ENCODE measurements at regions not wholly inside any gene's neighbourhood (a gene's known extent, or its start where the extent isn't known, plus 50 kb on each side); places are given as distances from the start of the nearest gene placed in this dataset.
A peak's percentile ranks its signal among the peaks of the same experiment; 100 is the strongest.

DNA sequence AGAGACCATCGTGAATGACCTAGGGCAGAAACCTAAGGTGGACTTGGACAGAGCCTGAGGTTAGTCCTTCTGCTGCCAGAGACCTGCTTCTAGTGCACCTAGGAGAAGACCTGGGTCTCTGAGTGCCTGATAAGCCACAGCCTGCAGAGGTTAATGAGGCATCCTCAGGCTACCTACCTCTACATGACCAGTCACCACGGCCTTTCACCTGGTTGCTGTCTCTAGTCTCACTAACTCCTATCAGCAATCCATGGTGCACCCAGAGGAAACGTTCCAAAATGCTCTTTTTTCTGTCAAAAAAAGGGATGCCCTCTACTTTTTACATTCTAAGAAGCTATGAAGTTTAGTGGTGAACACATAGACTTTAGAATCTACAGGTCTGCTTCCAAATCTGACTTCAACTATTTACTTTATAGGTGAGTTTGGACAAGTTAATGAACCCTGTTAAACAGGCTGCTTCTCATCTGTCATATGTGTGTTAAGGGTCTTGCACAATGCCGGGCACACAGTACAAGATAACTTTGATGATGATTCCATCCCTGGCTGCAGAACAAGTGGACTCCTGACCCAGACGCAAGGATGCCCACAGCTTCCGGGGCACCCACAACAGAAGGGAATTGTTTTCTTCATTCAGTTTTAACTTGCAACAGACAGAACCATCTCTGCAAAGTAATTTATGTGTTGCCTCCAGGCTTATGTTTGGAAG, 469.9 kb upstream of the CDH5 start:
- no peak for DNase-seq (ENCODE audit: low spot score)

DNA sequence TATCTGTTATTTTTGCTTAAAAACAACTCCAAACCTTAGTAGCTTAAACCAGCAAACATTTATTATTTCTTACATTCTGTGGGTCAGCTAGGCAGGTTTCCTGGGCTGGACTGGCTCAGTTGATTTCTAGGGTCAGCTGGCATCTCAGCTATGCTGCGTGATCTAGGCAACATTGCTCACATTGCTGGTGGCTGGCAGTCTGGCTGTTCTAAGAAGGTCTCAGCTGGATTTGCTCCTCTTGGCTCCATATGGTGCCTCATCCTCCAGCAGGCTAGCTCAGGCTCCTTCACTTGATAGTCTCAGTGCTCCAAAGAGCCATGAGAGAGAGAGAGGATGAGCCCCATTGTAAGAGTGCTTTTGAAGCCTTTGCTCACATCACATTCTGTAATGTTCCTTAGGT, 470.6 kb upstream of the CDH5 start:
- no peak for DNase-seq (ENCODE audit: low spot score)

DNA sequence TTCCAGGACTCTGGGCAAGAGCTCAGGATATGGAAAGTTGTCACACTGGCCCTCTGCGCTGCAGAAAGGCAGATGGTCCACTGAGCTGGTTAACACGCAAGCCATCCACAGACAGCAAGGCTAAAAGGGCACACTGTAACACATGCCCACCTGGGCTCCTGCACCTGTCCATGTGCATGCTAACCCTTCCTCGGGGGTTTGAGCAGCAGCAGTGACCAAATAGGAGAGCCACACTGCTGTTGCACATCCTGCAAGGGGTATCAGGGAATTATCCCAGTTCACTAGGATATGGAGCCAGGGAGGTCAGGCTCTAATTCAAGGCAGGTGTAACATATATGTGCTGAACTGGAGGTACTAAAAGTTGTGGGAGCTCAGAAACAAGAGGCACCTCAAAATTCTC, 471.0 kb upstream of the CDH5 start:
- no peak for DNase-seq (ENCODE audit: low spot score)

DNA sequence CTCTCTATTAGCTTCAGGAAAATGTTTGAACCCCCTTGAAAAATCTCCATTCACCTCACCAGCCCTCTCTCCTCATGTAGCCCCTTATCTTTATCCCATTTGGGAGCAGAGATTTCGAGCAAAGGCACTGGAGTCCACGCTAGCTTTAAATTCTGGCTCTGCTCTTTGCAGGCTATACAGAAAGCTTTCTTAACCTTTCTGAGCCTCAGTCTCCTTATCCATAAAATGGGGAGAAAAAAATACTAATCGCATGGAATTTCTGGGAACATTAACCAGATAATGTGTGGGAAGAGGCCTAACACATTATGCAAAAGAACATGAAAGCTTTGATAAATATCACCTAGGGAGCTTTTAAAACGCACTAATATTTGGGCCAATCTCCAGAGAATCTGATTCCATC, 476.3 kb upstream of the CDH5 start:
- no peak for DNase-seq (ENCODE audit: low spot score)

DNA sequence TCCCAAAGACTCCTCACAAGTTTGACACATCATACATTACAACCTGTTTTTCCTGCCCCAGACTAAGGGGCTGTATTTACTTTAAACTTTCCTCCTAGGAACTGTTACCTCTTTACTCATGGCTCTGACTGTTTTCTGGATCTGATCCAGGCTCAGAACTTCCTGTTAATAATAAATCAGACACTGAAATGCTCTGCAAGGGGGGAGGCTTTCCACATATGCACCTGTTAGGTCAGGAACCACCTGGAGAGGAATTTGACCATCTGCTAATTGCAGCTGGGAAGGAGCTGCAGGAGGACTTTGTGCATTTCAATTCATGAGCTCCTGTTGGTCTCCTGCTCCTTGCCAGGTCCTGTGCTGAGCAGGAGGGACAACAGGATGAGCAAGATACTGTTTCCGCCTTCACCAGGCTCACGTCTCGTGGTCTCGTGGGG, 476.9 kb upstream of the CDH5 start:
- peak; percentile 11 for DNase-seq (ENCODE audit: low spot score)

DNA sequence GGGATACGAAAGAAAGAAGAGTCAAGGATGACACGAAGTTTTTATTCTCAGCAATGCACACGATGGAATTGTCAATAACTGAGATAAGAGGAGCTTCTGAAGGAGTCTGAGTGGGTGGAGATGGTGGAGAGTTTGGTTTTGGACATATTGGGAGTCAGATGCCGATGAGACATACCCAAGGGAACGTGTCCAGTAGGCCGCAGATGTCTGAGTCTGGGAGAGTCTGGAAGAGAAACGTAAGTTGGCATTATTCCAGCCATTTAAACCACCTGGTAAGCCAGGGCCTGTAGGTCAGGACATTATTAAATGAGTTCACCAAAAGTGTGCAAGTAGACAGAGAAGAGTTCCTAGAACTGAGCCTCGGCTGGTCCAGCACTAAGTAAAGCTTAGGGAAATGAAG, 478.3 kb upstream of the CDH5 start:
- DNase-seq (ENCODE audit: low spot score), result no peak

DNA sequence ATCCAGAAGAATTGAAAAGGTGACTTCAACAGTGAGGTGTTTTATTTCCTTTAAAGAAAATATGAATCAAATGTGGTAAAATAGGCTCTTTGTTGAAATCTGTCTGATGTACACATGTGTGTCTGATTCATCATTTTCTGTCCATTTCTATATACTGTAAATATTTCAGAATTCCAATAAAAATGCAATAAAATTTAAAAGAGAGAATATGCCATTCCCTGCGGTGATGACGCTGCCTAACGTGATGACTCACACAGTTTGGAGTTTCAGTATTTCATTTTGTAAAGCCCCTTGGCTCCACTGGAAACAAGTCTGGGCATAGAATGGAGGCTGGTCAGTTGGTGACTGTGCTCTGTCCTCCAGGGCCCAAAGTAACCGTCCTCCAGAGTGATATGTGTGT, 482.5 kb upstream of the CDH5 start:
- no peak for DNase-seq (ENCODE audit: low spot score)

DNA sequence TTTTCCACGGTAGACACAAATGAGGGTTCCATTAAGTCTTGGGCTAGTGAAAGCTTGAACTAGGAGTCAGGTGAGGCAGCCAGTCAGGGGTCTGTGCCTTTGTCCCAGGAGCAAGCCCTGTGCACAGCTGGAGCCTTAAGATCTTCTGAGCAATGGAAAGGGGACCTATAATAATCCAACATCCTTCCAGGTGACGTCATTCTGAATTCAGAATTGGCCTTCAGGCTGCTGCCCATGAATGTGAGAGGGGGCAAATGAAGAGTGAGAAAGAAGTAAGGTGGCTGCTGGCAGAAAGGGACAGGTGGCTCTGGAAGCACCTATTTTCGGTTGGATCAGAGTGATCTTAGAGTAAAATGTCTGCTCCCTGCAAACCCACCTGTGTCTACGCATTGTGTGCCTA, 488.1 kb upstream of the CDH5 start:
- no peak for DNase-seq (ENCODE audit: low spot score)

DNA sequence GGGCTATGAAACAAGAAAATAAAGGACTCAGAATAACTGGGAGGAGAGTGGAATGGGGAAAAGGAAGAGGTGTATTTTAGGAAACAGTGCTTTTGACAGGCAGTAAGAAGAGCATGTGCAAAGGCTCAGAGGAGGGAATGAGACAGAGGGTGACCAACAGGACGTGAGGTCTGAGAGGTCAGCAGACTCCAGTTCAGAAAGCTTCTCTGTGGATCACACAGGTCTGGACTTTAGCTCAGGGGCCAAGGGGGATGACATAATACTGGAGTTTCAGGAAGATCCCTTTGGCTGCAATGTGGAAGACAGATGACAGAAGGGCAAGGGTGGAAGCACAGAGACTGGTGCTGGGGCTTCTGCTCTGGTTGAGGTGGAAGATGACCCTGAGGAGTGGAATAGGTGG, 489.9 kb upstream of the CDH5 start:
- no peak for DNase-seq (ENCODE audit: low spot score)

DNA sequence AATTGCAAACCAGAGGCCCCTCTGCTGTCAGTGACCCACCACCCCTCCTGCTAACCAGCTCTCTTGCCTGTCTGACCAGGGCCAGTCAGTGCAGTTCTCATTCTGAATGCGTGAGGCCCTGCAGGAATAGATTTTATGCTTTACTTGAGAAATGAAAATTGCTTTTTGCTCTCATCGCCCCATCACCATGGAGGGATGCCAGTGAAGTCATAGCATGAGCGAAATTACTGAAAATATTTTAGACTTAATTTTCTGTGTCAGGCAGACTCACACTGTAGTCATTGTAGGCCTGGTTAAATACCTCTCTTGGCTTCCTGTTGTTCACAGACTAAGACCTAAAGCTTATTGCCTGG, 490.5 kb upstream of the CDH5 start:
- DNase-seq (ENCODE audit: low spot score), result no peak

DNA sequence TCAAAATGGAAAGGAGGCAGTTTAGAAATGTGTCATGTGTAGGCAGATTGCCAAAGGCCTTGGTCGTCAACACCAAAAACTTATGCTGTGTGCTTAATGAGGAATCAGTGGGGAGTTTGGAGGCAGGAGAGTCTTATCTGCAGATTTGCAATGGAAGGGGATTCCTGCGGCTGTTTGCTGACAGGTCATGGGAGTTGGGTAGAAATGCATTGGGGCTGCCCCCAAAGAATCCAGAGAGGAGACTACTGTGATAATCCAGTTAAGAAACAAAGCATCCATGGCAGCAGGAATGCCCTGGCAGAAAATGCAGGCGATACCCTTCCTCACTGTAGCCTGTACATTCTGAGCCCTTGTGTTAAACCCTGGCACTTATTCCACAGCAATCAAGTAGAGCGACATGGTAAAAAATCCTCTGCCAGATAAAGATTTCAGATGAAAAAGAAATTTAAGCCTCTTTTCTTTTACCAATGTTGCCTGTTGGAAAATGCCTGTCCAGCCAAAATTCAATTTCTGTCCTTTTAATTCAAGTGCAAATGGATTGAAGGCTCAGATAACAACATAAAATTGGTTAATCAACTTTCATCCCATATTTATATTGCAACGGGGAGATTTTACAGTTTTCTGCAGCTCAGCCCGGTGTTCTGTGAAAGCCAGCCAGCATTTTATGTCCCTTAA, 491.0 kb upstream of the CDH5 start:
- no peak for DNase-seq (ENCODE audit: low spot score)

DNA sequence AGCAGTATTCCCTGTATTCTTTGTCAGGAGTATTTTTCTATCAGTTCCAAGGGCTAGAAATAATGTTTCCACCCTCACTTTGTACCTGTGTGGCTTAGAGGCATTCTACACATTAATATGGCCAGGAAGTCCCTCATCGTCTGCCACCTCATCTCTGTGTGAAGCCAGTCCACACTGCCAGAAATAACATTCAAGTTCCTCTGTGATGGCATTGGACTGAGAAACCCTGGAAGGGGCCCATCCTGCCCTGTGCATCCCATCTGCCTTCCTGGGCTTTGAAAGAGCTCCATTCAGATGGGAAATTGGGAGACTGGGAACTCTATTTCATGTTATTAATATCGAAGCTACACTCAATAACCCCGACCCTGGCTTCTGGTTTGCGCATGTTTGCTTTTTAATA, 497.2 kb upstream of the CDH5 start:
- no peak for DNase-seq (ENCODE audit: low spot score)

DNA sequence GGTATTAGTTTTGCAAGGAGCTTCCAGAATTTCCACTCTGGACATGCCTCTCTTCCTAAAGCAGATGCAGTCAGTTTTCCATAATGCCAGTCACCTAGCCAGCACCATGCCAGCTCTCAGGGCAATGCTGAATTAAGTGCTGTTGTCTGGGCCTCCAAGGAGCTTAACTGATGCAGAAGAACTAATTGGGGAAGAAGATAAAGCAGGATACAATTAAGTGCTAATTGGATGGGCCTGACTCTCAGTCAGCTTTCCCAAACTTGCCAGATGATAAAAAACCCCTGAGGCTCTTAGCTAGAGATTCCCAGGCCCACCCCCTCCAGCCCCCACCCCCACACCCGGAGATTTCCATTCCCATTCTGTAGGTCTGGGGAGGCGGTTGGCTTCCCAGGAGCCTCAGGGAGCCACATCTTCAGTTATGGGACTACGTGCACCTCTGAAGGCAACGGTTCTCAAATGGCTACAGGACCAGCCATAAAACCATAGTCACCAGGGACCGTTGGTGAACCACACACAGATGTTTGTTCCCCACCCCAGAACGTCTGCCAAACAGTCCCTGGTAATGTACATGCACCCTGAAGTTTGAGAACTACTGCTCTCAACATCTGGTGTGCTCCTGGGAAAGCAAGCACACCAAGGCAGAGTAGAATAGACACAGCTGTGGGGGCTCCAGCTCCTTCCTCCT, 499.1 kb upstream of the CDH5 start:
- DNase-seq (ENCODE audit: low spot score), result no peak

DNA sequence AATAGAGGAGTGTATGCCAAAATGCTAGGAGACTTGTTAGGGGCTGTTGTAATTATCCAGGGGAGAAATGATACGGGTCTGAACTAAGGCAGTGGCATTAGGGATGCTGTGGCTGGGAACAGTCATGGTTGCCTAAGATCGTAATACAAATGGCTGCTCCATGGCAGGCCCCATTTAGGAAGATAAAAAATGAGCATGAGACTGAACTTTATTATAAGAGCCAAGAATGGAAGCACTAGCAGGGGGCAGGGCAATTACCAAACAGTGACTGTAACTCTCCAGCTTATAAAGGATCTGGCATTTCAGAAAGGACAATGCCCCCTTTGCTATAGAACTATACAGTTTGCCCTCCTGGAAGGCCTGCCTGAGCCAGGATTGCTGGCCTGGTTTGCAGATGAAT, 503.3 kb upstream of the CDH5 start:
- DNase-seq (ENCODE audit: low spot score), result no peak

DNA sequence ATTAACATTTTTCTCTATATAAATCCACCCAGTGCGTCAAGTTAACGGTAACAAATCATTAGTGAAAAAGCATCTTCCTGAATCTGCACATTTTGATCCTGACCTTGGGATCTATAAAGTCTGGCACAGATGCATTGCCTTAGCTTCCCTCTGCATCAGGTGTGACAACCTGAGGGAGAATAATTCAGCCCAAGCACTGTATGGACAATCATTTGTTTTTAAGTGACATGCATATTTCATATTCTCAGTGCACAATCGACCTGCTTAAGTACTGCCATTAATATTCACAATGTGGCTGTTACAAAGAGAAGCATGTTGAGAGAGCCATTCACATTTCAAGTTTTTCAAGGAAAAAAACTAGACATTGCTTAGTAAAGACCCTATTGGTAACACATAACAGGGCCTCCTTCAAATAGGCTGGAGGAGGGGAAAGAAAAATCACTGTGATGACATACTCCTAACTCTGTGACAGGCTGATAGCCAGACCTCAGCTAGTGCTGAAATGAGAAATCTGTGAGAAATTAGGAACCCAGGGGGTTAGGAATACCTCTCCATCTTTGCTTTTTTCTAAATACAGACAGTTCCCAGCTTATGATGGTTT, 505.3 kb upstream of the CDH5 start:
- no peak for DNase-seq (ENCODE audit: low spot score)

DNA sequence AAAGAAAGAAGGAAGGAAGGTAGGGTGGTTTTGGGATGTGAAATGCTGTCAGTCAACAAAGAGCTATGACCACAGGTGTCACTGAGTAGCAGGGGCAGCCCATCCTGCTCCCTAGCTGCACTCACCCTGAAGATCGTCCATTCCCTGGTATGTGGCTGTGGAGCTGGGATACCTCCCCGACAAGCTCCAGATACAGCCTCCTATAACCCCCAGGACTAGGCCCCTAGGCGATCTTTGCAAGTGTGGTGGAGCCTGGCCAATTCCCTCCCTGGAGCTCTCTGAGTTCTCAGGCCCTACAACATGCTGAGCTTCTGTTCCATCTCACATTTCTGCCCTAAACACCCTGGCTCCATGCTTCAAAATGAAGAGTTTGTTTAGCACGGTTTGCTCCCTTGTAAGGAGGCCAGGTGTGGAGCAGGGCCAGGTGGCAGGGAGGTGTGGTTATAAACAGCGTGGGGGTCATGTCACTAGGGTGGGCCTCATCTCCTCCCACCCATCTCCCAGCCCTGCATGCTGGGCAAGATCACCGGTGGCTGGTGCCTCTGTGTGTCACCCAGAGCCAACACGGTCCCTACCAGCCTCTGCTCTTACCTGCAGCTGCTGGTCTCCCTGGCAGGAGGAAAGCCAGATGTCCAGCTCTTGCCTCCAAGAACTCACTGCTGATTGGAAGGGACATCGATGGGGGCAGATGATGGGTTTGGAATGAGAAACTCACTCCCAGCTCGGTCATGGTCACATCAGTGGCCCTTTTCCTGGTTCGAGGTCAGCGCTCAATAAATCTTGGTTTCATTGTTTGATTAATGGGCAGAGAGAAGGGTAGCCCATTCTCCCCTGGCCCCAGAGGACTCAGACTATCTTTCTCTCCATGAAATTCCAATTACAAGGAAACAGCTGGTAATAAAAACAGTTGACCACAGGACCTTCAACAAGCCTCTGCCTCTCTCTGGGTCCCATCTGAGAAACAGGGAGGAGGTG, 511.0 kb upstream of the CDH5 start:
- no peak for DNase-seq (ENCODE audit: low spot score)

DNA sequence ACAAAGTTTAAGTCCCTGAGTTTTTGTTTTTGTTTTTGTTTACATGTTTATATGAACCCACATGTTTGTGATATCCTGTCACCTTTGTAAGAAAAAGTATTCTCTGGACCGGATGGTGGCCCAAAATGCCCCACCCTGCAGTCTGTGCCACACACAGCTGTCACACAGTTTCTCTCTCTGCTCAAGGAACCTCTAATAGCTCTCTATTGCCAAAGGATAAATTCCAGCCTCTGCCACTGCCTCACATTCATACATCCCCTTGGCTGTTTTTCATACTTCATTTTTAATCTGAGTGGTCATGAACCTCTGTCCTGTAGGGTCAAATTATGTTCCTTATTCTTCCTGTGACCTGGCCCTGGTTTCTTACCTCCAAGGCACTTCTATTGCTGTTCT, 520.3 kb upstream of the CDH5 start:
- no peak for DNase-seq (ENCODE audit: low spot score)

DNA sequence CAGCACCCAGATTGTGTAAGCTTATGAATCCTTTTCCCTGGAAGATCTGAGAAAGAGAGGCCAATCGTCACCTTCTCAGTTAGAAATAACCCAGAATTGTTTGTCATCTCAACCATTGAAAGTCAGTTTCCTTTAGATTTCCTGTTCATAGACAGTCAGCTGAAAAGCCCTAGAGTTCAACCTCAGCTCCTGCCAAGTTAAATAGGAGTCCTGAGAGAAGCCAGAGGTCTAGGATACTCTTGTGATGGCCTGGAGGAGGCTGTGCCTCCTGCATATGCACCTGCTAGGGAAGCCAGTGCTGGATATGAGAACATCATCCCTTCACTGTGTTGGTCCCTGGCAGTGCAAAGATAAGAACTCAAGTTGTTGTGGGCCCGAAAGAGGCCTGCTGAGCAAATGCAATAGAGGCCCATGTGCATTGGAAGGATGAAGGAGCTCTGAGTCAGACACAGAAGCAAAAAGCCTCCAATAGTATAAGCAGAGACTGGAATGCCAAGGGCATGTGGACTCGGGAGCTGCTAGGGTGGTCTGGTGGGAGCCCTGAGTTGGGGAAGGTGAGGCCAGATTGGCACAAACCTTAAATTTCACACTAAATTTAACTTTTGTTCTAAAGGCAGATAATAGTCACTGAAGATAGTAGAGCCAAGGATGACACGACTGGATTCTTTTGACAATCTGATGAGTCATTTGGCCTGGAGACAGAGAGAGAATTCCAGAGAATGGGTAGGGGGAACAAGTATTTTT, 520.9 kb upstream of the CDH5 start:
- DNase-seq (ENCODE audit: low spot score), result no peak

DNA sequence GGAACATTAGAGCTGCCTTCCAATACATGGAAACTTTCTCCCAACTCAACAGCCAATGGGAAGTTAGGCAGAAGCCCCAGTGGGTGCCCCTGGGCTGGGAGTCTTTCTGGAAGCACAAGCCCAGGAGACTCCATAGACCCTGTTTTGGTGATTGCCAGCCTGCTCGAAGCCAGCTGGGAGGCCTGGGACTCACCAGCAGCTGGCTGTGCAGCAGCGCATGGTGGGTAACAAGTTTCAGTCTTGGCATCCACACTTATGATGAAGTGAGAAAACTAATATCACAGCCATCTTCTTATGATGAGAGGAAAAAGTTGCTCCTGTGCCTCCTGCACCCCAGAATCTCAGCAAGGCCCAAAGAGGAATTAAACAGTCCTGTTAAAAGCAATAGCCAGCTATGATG, 522.5 kb upstream of the CDH5 start:
- no peak for DNase-seq (ENCODE audit: low spot score)

DNA sequence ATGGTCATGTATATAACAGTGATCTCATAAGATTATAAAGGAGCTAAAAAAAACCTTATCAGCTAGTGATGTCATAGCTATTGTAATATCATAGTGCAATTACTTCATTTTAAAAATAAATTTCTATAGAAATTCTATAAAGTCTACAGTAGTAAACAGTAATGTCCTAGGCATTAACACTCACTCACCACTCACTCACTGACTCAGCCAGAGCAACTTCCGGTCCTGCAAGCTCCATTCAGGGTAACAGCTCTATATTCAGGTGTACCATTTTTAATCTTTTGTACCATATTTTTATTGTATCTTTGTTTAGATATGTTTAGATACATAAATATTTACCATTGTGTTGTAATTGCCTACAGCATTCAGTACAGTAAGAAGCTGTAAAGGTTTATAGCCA, 524.4 kb upstream of the CDH5 start:
- no peak for DNase-seq (ENCODE audit: low spot score)

DNA sequence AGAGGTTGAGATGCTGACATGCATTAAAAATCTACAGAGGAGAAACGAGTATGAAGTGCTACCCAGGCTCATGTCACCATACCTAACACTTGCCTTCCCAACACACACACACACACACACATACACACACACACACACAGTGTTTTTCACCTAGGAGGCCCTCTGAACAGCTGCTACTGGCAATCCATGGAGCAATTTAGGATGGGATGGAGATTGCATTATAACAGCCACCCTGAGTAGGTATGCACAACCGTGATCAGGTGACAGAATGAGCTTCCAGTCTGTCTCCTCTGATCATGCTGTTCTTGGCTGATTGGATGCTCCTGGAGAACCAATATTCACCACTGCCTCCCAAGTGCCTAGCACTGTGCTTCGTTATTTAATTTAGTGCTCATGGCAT, 528.5 kb upstream of the CDH5 start:
- no peak for DNase-seq (ENCODE audit: low spot score)
